Muscle of back (tissue), 3 donors: ENCODE measurements at regions not wholly inside any gene's neighbourhood (a gene's known extent, or its start where the extent isn't known, plus 50 kb on each side); places are given as distances from the start of the nearest gene placed in this dataset.
"Not testable (repeated sequence)": the region's sequence is repeated elsewhere in the genome, so short reads cannot be mapped to it uniquely, and the experiment has no call there.

Experiments
- DNase-seq, 3 donors: peaks; one replicate each; pipeline versions ENCODE4 v3.0.0 to v3.0.0-alpha.2; 2013

DNA sequence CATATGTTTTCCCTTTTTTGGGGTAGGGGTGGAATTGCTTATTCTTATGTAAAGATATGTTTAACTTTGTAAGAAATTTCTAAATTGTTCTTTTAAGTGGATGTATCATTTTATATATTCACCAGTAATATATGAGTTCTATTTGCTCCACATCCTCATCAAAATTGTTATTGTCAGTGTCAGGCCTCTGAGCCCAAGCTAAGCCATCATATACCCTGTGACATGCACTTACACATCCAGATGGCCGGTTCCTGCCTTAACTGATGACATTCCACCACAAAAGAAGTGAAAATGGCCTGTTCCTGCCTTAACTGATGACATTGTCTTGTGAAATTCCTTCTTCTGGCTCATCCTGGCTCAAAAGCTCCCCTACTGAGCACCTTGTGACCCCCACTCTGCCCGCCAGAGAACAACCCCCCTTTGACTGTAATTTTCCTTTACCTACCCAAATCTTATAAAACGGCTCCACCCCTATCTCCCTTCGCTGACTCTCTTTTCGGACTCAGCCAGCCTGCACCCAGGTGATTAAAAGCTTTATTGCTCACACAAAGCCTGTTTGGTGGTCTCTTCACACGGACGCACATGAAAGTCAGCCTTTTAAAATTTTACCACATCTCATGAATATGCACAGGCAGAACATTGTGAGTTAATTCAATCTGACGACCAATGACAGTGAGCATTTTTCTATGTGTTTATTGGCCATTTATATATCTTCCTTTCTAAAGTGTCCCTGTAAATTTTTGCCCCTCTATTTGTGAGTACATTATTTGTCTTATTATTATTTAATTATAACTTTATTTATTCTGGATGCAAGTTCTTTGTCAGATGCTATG lies 176.8 kb downstream of the CDC14C start:
- DNase-seq: not testable (repeated sequence)

GRCh38 chr7:49102411-49102810 lies 178.1 kb downstream of the CDC14C start:
- DNase-seq: no peak

- no peak for DNase-seq
Measured at GRCh38 chr7:49111706-49112105, 187.4 kb downstream of the CDC14C start.

DNA sequence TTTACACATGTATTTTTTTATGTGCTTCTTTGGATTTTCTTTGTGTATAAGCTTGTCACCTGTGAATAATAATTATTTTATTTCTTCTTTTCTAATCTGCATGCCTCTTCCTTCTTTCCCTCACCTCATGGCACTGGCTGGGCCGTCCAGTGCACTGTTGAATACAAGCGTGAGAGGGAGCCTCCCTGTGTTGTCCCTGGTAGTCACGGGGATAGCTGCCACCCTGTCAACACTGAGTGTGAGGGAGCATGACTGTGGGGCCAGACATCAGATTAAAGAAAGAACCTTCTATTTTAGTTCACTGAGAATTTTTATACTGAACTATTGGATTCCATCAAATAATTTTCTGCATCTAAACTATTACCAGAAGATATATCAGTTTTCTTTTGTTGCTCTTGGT lies 187.9 kb downstream of the CDC14C start:
- DNase-seq: no peak

- DNase-seq: no peak
Measured at GRCh38 chr7:49112647-49113046, 188.3 kb downstream of the CDC14C start.

- DNase-seq: no peak
Measured at GRCh38 chr7:49119706-49120105, 195.4 kb downstream of the CDC14C start.

- no peak for DNase-seq
Measured at GRCh38 chr7:49125246-49125645, 200.9 kb downstream of the CDC14C start.

DNA sequence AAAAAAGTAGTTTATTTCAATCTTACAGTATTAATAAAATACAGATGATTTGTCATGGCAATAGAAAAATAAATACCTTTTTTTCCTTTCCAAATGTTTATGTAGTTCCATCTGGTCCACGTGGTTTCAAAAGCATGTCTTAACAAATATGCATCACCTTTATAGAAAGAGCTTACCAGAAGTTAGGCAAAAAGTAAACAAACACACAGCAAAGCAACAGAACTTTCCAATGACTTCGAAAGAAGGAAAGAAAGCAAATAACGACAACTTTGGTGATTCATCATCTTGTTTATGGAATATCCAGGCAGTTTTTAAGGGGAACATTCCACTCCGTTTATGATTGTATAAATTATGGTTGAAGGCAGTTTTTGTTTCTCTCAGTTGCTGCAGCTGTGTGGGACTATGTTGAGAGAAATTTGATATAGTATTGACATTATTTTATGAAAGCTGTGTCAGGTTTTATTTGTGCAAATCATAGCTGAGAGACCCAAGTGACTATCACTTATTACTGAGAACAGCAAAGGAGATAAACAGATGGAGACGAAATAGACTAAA lies 203.1 kb downstream of the CDC14C start:
- DNase-seq: peak; percentile 10 to 68 (median 38)

DNA sequence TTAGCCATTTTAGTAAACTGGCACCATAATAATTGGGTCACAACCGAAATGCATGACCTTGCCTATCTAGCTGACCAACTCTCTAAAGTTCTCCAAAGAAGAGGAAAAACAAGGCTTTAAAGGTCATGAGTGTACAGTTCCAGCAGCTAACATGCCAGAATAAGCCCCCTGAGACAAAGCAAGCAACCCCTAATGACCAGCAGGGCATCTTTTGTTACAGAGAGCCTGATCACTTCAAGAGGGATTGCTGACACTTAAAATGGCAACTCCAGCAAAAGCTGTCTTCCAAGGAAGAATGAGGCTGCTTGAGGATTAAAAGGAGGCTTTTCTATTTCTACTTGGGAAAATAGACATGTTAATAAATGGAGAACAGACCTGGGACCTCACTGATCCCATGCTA lies 213.6 kb downstream of the CDC14C start:
- DNase-seq: no peak

DNA sequence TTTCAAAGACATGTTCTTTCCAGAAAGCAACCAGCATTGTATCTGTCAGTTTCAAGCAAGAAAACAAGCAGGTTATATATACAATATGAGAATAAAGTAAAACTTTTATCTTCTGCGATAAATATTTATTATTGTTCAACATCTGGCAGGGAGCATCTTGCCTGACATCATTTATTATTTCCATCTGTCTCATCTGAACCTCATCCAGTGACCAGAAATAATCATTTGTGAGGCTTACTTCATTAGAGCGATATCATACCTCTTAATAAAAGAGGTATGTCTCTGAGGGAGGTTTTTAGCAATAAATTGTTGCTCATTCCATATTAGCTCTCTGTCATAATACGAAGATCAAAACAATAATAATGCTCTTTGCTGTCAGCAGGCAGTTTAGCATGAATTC lies 226.1 kb downstream of the CDC14C start:
- peak; percentile 49 to 71 (median 52) for DNase-seq

DNA sequence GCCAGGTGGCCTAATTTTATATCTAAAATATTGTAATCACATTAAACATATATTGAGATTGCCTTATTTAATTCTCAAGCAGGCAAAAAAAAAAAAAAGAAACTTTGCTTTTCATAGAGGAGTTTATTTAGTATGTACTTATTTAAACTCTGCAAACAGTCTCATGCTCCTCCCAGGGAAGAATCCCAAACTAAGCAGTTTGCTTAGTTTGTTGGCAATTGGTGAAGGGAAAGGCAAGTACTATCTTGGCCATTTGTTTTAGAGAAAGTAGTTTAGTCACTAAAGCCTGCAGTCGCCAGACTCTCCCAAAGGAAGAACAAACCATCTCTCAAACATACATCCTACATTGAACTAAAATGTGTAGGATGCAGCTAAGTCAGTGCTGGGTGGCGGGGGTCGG lies 226.8 kb downstream of the CDC14C start:
- DNase-seq: peak; percentile 44 to 68 (median 56)

- DNase-seq: no peak
Measured at GRCh38 chr7:49158321-49158720, 234.0 kb downstream of the CDC14C start.

- peak; percentile 49 to 79 (median 58) for DNase-seq
Measured at GRCh38 chr7:49159536-49159935, 235.2 kb downstream of the CDC14C start.

DNA sequence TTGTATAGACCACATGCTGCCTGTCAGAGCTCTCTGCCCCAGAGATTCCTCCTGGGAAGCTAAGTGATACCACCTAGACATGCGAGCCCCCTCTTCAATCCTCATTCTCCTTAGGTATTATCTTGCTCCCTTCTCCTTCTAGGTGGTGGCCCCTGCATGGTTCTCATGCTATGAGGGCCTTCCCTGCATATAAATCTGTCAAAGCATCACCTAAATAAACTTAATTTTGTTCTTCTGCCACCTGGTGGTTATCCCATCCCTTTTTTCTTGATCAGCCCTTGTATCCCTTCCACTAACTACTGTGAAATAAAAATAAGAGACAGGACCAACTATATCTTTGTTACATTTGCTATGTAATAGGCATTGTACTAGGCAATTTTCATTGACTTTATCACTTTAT lies 242.1 kb downstream of the CDC14C start:
- DNase-seq: no peak

GRCh38 chr7:49172639-49173038 lies 248.3 kb downstream of the CDC14C start:
- DNase-seq: no peak

- DNase-seq: no peak
Measured at GRCh38 chr7:49174396-49174795, 250.0 kb downstream of the CDC14C start.

DNA sequence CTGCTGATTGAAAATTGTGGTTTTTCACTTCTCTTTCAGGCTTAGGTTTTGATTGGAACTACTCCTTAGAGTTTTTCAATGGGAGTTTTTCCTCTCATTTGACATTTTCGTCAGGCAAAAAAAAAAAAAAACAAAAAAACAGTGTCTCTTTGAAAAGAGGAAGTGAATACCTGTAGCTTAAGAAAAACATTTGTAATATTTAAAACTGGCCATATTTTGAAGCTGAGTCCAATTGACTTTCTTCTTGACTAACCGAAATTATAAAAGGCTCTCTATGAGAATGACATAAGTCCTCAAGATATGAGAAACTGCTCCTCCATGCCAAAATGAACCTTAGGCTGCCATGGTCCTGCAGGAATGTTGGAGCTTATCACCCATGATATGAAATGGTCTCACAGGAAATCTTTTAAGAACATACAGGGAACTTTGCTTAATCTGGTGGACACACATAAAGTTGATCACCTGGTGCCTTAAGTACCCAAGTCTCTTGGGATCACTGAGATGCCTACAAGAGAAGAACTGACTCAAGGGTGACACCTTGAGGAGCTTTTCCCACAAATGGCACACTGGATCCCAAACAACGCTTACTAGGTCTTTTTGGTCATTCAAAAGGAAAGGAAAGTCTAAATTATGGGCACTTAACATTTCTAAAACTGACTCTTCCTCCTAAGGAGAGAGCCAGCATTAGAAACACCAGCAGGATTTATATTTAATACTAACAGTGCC lies 263.4 kb downstream of the CDC14C start:
- no peak for DNase-seq

DNA sequence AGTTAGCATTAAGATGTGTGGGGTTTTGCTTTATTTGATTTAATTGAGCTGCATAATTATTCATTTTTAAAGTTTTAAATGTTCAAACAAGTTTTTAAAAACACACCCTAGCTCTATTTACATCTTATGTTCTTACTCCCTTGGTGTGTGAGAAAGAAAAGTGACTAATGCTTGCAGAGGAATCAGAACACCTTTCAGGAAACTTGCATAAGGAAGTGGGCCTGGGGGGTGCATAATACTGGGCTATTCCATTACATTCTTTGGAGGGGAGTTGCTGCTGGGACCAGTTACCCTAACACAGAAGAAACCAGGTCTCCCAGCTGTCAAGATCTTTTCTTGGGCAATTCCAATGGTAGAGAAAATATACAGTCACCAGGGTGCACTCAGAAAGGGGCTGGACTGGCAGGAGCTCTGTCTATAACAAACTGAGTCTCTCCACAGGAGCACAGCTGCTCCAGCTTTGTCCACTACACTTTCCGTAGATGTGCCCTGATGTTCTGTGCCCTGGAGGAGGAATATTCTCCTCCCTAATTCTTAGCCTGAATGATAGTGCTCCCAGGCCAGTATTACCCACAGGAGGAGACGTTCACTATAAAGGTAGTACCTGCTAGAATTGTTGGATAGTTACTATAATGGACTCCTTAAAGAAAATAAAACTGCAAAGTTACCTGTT lies 304.2 kb downstream of the CDC14C start:
- no peak for DNase-seq

DNA sequence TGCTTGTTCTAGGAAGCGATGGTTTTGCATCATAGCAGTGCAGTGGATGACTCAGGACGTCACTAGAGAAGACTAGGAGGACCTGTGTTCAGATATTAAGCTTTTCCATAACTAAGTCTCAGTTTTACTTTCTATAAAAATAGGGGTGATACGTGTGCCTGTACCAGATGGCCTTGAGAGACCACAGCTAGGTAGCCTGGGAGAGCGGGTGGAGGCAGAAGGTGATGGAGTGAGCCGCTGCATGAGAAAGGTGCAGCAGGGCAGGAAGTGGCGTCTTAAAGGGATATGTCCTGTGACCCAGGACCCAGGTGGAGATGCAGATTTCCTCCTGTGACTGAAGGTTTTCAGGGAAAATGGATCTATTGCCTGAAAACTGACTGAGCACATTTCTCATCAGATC lies 304.9 kb downstream of the CDC14C start:
- DNase-seq: no peak

DNA sequence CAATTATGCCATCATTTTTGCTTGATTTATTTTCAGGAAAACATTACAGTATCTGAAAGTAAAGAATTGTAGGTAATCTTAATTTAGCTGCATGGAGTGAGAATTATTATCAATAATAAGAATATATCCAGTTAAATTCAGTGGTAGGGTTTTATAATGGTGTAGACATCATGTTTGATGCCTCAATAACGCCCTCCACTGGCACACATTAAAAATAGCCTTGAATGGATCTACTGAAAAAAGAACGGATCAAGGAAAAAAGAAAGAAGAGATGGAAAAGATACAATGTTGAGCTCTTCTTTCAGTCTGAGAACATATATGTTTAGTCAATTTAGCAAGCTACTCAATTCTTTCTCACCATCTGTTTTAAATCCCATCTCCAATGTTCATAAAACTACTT lies 319.2 kb downstream of the CDC14C start:
- DNase-seq: no peak

- no peak for DNase-seq
Measured at GRCh38 chr7:49244543-49244942, 320.2 kb downstream of the CDC14C start.

DNA sequence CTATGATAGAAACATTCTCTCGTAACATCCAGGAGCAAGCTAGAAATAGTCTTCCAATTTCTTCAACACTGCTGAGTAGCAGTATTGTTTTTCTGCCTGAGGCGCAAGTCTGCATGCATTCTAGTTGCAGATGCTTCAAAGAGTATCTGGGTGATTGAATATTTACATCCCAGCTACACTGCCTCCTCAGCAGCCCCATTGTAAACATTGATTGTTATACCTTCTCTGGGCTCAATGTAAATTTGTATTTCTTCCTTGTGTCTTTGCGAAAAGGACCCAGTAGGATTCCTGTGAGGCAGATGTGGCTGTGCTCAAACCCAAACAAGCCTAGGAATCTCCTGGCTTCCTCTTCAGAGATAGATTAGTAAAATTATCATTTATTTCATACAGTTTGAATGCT lies 320.7 kb downstream of the CDC14C start:
- no peak for DNase-seq
